HL-60 (cell line): ENCODE measurements at regions not wholly inside any gene's neighbourhood (a gene's known extent, or its start where the extent isn't known, plus 50 kb on each side); places are given as distances from the start of the nearest gene placed in this dataset.

ENCODE experiments used
- DNase-seq, 2 experiments: peaks; one replicate each; pipeline ENCODE4 v3.0.0-alpha.2; 2010 to 2020; ENCODE audit warnings: low read depth in 1 of 2, low spot score in 1 of 2
- H3K27ac ChIP-seq: fragments of 250-450 bp; sonication (Bioruptor Pico); replicated peaks from 2 replicates; pipeline ENCODE4 v1.5.1; 2020; ENCODE audit warnings: mild to moderate bottlenecking, moderate library complexity
- H3K27me3 ChIP-seq: fragments of 250-450 bp; sonication (Bioruptor Pico); 2 replicates; pipeline ENCODE4 v1.5.1; 2021; ENCODE audit warnings: mild to moderate bottlenecking, moderate library complexity; ENCODE audit not compliant: insufficient read depth, poor library complexity, severe bottlenecking
- H3K4me3 ChIP-seq: replicated peaks from 2 replicates; pipeline ENCODE4 v1.5.1; 2011; ENCODE audit warnings: mild to moderate bottlenecking, control low read depth, low read length; ENCODE audit not compliant: insufficient read depth
- GABPA ChIP-seq: IDR thresholded peaks from 2 replicates; pipeline ENCODE4 v1.6.1; 2012; ENCODE audit warnings: low read depth
- POLR2AphosphoS5 ChIP-seq: IDR thresholded peaks from 2 replicates; pipeline ENCODE4 v1.6.1; 2012; ENCODE audit warnings: low read depth
- SPI1 ChIP-seq: IDR thresholded peaks from 2 replicates; pipeline ENCODE4 v1.6.1; 2012; ENCODE audit warnings: low read depth, mild to moderate bottlenecking, borderline replicate concordance
- TF ChIP-seq, protein P1 (sequence below): IDR thresholded peaks from 2 replicates; pipeline ENCODE4 v1.6.1; 2012; ENCODE audit warnings: low read depth; ENCODE audit not compliant: insufficient replicate concordance
- TF ChIP-seq, protein P2 (sequence below): IDR thresholded peaks from one replicate; pipeline ENCODE4 v1.5.1; 2011; ENCODE audit warnings: low read length, control low read depth, inconsistent platforms; ENCODE audit not compliant: insufficient read depth

DNA sequence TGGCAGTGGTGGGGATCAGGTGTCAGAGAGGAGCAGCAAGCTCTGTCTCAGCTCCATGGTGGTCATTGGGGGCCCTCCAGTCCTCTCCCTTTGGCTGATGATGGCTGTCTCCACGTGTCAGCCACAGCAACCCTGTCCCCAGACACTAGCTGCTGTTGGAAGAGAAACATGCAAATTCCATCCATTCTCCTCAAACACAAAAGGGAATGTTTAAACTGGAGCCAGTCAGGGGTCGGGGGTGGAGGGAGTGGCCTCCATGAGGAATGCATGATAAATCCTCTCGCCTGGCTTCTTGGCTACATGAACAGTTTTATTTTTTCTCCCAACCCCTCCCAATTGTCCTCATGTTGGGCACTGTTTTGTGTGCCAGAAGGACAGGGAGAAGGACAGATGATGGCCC lies 86.4 kb downstream of the EDN3 start:
- Histone ChIP-seq H3K27ac (no peak overlapping the region), H3K4me3 (no peak overlapping the region), H3K27me3 (no peaks in the 10 kb centered on the region)
- no peak for DNase-seq
- TF ChIP-seq POLR2AphosphoS5 (no peak), GABPA (no peak), SPI1 (no peak)
- TF ChIP-seq, protein P1, sequence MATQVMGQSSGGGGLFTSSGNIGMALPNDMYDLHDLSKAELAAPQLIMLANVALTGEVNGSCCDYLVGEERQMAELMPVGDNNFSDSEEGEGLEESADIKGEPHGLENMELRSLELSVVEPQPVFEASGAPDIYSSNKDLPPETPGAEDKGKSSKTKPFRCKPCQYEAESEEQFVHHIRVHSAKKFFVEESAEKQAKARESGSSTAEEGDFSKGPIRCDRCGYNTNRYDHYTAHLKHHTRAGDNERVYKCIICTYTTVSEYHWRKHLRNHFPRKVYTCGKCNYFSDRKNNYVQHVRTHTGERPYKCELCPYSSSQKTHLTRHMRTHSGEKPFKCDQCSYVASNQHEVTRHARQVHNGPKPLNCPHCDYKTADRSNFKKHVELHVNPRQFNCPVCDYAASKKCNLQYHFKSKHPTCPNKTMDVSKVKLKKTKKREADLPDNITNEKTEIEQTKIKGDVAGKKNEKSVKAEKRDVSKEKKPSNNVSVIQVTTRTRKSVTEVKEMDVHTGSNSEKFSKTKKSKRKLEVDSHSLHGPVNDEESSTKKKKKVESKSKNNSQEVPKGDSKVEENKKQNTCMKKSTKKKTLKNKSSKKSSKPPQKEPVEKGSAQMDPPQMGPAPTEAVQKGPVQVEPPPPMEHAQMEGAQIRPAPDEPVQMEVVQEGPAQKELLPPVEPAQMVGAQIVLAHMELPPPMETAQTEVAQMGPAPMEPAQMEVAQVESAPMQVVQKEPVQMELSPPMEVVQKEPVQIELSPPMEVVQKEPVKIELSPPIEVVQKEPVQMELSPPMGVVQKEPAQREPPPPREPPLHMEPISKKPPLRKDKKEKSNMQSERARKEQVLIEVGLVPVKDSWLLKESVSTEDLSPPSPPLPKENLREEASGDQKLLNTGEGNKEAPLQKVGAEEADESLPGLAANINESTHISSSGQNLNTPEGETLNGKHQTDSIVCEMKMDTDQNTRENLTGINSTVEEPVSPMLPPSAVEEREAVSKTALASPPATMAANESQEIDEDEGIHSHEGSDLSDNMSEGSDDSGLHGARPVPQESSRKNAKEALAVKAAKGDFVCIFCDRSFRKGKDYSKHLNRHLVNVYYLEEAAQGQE: no peak
- TF ChIP-seq, protein P2, sequence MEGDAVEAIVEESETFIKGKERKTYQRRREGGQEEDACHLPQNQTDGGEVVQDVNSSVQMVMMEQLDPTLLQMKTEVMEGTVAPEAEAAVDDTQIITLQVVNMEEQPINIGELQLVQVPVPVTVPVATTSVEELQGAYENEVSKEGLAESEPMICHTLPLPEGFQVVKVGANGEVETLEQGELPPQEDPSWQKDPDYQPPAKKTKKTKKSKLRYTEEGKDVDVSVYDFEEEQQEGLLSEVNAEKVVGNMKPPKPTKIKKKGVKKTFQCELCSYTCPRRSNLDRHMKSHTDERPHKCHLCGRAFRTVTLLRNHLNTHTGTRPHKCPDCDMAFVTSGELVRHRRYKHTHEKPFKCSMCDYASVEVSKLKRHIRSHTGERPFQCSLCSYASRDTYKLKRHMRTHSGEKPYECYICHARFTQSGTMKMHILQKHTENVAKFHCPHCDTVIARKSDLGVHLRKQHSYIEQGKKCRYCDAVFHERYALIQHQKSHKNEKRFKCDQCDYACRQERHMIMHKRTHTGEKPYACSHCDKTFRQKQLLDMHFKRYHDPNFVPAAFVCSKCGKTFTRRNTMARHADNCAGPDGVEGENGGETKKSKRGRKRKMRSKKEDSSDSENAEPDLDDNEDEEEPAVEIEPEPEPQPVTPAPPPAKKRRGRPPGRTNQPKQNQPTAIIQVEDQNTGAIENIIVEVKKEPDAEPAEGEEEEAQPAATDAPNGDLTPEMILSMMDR: no peak

DNA sequence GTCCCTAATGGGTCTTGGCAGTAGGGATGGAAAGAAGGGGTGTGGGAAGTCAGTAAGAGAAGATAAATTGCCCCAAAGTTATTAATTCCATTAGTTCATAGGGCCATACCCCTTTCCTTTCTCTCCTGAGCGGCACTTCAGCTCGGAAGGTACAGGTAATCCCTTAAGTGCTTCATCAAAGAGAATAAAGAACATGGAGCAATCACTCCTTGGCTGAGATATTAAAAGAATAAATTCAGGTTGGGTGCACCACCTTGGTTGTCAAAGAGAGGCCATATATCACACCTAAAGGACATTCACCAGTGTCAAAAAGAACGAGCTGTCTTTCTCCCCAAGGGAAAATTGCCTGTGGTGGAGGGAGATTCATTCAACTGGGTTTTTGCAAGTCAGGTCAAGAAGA lies 87.5 kb downstream of the EDN3 start:
- TF ChIP-seq POLR2AphosphoS5: no peak
- no peak for TF ChIP-seq SPI1
- TF ChIP-seq, protein P2: no peak
- no peak for TF ChIP-seq GABPA
- TF ChIP-seq, protein P1: no peak
- no peaks in the 10 kb centered on the region for H3K27me3 ChIP-seq
- H3K27ac ChIP-seq: no peak overlapping the region
- H3K4me3 ChIP-seq: no peak overlapping the region
- no peak for DNase-seq

DNA sequence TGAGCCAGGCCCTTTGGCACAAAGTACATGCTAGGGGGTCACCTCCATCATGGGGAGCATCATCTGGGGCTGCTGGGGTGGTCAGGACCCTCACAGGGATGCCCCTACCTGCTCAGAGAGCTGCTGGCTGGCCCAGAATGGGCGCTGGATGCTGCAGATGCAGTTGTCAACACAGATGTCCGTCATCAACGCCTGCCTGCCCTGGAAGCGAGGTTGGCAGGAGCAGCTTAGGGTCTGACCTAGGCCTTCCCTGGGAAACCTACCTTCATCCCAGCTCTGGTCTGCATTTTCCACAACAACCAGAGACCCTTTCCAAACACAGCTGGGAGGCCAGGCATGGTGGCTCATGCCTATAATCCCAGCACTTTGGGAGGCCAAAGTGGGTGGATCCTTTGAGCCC lies 88.0 kb downstream of the EDN3 start:
- TF ChIP-seq, protein P1: no peak
- no peak for TF ChIP-seq SPI1
- no peak for TF ChIP-seq GABPA
- no peak for TF ChIP-seq POLR2AphosphoS5
- TF ChIP-seq, protein P2: no peak
- no peak overlapping the region for H3K4me3 ChIP-seq
- no peaks in the 10 kb centered on the region for H3K27me3 ChIP-seq
- DNase-seq: no peak
- no peak overlapping the region for H3K27ac ChIP-seq
